Activated CD8-positive, alpha-beta memory T cell treated with anti-CD3 and anti-CD28 coated beads for 36 hours (primary cell): ENCODE measurements at regions not wholly inside any gene's neighbourhood (a gene's known extent, or its start where the extent isn't known, plus 50 kb on each side); places are given as distances from the start of the nearest gene placed in this dataset.

Source experiments
- CTCF ChIA-PET: fragments of 350-600 bp; sonication (Branson Sonifier 250); formaldehyde crosslinking; loops from one replicate; lab custom pipeline; 2021; ENCODE audit warnings: antibody characterized with exemption; lab: Charles Lee
- POLR2A ChIA-PET: fragments of 350-600 bp; sonication (Branson Sonifier 250); formaldehyde crosslinking; loops from one replicate; lab custom pipeline; 2021; ENCODE audit warnings: antibody characterized with exemption; lab: Charles Lee

GRCh38 chr3:95609411-95609810 is 1205.0 kb upstream of the EPHA6 start:
- CTCF ChIA-PET = no interaction called here
- POLR2A ChIA-PET = no interaction called here

GRCh38 chr3:95612611-95613010 is 1201.8 kb upstream of the EPHA6 start:
- POLR2A ChIA-PET = no interaction called here
- CTCF ChIA-PET = no interaction called here

- ChIA-PET POLR2A (no interaction called here), CTCF (no interaction called here)
These were observed 1200.4 kb upstream of the EPHA6 start for GRCh38 chr3:95613993-95614392.

- POLR2A ChIA-PET = no interaction called here
- CTCF ChIA-PET = no interaction called here
These were observed 1198.6 kb upstream of the EPHA6 start for GRCh38 chr3:95615592-95616310.

DNA sequence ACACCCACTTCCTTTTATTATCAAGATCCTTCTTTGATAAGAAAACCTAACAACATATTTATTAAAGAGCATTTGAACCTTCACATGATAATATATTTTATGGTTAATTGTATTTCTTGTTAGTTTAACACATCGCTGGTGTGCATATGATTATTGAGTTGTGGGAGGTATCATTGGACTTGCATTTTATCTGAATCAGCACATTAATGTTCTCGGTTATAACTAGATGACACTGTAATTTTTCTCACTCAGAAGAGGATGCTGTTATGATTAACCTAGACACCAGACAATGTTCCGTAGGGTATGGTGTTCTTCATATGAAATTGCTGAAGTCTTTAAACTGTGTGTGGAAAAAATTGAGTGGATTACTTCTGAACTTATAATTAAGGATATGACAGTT is 1188.3 kb upstream of the EPHA6 start:
- ChIA-PET POLR2A (no interaction called here), CTCF (no interaction called here)

GRCh38 chr3:95627293-95627692 is 1187.1 kb upstream of the EPHA6 start:
- ChIA-PET CTCF (no interaction called here), POLR2A (no interaction called here)

DNA sequence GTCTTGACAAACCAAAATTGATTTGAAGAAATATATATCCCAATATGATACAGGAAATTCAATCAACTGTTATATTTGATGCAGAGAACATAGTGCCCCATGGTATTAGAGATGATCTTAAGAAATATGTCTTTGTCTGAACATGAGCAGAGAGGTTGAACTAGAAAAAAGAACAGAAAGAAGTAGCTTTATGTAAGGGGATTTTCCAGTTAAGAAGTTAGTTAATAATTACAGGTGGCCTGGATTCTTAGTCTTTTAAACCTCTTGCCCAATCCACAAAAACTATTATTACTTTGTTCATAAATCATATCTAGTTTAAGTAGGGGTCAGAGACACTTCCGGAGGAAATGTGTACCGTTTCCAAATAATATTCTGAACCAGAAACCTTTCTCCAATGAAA is 1186.7 kb upstream of the EPHA6 start:
- POLR2A ChIA-PET = no interaction called here

DNA sequence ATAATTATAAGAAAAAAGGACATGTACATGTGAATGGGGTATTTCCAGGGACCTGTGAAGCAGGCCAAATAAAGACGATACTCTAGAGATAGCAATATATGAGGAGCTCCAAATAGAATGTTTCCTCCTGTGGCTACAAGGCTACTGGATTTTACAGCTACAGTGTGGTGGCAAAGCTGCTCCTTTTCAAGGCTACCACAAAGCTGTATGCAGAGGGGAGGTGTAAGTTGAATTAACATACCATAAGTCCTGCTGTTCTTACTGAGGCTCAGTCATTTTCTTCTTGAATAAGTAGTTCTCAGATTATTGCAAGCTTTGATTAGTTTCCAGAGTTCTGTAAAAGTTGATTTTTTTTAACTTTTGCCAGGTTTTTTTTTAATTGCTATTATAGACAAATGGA is 1184.6 kb upstream of the EPHA6 start:
- POLR2A ChIA-PET = no interaction called here
- CTCF ChIA-PET = no interaction called here

More for the DNA sequence above, 1186.7 kb upstream of the EPHA6 start:
- CTCF ChIA-PET = no interaction called here

GRCh38 chr3:95645291-95645690 is 1169.1 kb upstream of the EPHA6 start:
- ChIA-PET POLR2A (no interaction called here), CTCF (no interaction called here)

DNA sequence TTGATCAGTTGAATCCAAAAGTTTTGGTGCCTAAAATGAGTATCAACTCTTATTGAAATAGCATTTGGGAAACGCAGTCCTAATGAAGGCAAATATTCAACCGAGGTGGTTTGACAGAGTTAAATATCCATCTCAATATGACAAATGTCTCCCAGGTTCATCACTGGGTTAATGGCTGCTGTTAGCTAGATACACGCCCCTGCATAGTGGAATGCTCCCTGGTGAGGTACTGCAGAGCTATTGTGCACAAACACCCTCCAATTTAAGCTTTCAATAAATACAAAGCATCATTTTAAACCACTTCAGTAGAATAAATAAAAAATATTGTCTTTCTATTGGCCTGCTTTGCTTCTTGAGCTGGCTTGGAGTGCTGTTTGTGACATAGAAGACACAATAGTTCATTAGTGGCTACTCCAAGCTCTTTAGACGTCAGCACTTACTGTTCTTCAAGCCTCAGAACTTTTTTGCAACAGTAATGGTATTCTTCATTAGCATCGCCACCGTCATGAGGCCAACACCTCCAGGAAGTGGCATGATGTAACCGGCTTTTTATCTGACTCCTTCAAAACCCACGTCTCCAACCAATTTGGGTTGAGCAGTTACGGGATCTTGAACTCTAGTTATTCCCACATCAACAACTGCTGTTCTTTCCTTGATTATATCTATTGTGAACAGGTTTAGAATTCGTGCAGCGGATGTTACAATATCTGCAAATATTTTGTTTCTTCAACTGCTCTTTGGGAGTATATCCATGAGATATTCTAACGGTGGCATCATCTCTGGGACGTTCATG is 1159.6 kb upstream of the EPHA6 start:
- CTCF ChIA-PET = no interaction called here
- POLR2A ChIA-PET = no interaction called here

DNA sequence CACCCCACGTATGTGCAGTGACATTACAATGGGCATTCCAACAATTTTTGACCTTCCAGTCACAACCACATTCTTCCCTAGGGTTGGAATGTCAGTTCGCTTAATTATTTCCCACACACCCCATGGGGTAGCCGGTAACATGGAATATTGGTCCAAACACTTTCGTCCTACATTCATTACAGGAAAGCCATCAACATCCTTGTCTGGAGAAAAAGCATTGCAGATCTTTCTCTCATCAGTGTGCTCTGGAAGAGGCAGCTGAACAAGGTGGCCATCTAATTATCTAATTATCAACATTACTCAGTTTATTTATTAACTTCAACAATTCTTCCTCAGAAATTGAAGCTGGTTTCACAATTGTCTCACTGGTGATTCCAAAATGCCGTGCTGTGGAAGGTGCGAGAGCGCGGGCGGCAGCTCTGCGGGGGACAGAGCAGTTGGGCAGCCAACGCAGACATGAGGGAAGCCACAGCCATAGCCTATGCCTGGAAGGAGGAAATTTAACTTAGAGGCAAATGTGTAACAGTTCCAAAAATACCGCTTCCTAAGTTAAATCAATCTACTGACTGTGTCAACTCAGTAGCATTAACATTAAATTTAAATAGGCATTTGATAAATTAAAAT is 1158.9 kb upstream of the EPHA6 start:
- POLR2A ChIA-PET = no interaction called here
- CTCF ChIA-PET = no interaction called here

DNA sequence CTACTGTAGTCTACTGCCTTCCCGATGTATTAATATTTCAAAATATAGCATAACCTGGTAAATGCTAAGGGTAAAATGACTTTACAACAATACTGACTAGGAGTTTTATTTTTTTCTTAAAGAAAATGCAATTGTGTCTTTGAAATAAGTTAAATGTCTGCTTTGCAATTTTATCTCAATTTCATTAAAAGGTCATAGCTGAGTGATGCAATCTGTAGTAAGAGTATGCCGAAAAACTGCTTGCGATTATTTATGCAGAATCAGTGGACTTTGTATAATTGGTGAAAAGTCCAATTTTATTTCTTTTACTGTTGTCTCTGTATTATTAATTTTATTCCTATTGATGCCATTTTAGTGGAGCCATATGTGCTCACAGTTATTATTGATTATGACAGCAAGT is 1143.6 kb upstream of the EPHA6 start:
- CTCF ChIA-PET = no interaction called here
- POLR2A ChIA-PET = no interaction called here

DNA sequence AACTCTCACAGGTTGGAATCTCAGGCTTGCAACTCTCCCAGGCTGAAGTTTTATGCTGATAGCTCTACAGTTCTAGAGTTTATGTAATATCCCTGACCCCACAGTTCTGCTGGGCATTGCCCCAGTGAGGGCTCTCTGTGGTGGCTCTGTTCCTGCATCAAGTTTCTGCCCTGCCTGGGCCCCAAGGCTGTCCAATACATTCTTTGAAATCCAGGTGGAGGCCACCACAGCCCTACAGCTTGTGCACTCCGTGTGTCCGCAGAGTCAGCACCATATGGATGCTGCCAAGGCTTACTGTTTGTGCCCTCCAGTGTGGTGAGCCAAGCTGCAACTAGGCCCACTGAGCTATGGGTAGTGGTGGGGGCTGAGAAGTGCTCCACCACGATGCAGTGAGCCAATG is 1141.2 kb upstream of the EPHA6 start:
- ChIA-PET POLR2A (no interaction called here), CTCF (no interaction called here)

DNA sequence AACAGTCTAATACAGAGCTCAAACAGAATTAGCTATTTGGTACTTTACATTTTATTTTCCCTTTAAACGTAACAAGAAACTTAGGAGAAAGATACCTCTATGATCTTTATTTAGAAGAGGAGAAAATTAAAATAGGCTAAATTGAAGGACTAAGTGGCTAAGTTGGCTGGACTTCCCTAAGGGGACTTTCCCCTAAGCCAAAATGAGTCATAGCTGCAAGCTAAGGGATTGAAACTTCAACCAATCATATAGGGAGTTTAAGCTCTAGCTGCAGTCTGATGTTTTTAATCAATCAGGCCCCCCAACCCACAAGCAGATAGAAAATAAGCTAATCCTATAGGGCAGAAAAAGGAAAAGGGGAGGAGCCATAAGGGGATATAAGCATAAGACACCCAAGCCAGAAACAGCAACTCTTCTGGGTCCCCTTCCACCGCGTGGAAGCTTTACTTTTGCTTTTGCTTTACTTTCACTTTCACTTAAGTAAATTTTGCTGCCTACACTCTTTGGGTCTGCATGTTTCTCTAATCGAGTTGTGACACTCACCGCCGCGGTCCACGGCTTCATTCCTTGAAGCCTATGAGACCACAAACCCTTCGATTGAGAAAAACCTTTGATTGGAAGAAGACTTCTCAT is 1108.5 kb upstream of the EPHA6 start:
- ChIA-PET CTCF (no interaction called here), POLR2A (no interaction called here)

DNA sequence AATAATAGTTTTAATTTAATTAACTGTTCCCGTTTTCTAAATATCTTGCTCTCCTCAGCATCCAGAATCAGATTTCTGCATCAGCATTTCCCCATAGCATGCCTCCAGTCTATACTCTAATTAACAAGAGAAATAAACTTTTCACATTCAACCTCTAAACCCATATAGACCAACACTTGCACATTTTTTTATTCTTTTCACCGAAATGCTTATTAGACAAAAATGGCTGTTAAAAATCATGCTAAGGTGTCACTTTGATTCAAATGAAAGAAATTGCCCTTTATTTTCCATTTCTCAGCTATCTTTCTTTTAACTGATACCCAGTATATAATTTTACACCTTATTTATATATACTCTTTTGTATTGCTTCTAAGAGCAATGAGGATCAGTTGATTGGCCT is 1107.1 kb upstream of the EPHA6 start:
- CTCF ChIA-PET = no interaction called here

DNA sequence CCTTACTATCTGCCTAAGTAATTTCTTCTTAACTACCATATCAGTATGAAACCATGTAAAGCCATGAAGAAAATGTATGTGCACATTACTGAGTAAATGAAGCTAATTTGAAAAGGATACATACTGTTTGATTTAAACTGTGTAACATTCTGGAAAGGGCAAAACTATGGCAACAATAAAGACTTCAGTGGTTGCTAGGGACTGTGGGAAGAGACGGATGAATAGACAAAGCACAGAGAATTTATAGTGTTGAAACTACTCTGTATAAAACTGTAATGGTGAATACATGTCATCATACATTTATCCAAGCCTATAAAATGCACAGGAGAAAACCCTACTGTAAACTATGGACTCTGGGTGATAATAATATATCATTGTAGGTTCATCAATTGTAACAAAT is 1103.7 kb upstream of the EPHA6 start:
- ChIA-PET CTCF (no interaction called here), POLR2A (no interaction called here)

More for the DNA sequence above, 1107.1 kb upstream of the EPHA6 start:
- POLR2A ChIA-PET = no interaction called here

- CTCF ChIA-PET = no interaction called here
- POLR2A ChIA-PET = no interaction called here
These were observed 1102.6 kb upstream of the EPHA6 start for GRCh38 chr3:95711789-95712188.

GRCh38 chr3:95715128-95715527 is 1099.3 kb upstream of the EPHA6 start:
- CTCF ChIA-PET = no interaction called here

GRCh38 chr3:95717048-95717447 is 1097.3 kb upstream of the EPHA6 start:
- POLR2A ChIA-PET = no interaction called here
- CTCF ChIA-PET = no interaction called here

More at GRCh38 chr3:95715128-95715527, 1099.3 kb upstream of the EPHA6 start:
- POLR2A ChIA-PET = no interaction called here

DNA sequence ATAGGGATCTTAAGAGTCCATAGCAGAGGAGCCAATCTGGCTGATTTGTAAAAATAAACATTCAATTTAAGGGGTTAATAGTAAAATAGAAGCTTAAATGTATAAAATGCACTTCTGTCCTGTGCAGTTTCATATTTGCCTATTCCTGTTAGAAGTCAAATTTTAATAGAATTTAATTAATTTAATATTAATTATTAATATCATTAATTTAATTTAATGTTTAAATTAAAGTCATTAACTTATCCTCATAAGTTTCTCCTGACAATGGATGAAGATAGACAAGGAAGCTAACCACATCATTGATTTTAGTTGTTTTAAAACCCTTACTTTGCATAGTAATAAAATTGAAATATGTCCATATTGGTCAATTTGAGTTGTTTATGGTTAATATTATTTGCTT is 1096.2 kb upstream of the EPHA6 start:
- POLR2A ChIA-PET = no interaction called here

More for the DNA sequence above, 1096.2 kb upstream of the EPHA6 start:
- CTCF ChIA-PET = no interaction called here
